HG03066 (cell line): ENCODE measurements at regions not wholly inside any gene's neighbourhood (a gene's known extent, or its start where the extent isn't known, plus 50 kb on each side); places are given as distances from the start of the nearest gene placed in this dataset.

Experiments
- ATAC-seq: cut with Tn5 transposase; IDR thresholded peaks from one replicate; pipeline ENCODE4 v1.9.1; 2021; ENCODE audit warnings: low read depth; ENCODE audit not compliant: unreplicated experiment

- no peak for ATAC-seq
Measured at GRCh38 chr2:64330281-64331113, 123.5 kb upstream of the LGALSL start.

DNA sequence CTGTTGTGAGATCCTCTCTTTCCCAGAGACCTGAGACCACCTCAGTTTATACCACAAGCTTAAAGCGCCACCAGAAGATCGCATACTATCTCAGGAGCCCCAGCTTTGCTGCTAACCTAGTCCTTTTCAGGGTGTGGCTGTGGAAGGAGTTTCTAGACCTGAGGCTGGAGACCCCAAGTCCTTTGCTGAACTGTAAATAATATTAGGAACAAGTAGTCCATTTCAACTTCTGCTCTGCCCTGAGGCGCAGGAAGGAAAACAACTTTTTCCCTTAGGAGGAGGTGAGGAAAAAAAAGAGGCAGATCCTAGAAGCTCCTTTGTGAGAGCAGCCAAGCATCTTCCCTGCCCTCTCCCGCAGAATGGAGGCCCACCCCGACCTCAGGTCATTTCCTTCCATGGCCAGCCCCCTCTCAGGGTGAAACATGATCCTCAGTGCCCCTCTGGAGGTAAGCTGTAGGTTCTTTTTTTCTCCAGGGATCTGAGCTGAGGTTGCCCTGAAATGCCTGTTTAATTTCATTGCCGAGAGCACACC lies 122.8 kb upstream of the LGALSL start:
- ATAC-seq, result no peak

DNA sequence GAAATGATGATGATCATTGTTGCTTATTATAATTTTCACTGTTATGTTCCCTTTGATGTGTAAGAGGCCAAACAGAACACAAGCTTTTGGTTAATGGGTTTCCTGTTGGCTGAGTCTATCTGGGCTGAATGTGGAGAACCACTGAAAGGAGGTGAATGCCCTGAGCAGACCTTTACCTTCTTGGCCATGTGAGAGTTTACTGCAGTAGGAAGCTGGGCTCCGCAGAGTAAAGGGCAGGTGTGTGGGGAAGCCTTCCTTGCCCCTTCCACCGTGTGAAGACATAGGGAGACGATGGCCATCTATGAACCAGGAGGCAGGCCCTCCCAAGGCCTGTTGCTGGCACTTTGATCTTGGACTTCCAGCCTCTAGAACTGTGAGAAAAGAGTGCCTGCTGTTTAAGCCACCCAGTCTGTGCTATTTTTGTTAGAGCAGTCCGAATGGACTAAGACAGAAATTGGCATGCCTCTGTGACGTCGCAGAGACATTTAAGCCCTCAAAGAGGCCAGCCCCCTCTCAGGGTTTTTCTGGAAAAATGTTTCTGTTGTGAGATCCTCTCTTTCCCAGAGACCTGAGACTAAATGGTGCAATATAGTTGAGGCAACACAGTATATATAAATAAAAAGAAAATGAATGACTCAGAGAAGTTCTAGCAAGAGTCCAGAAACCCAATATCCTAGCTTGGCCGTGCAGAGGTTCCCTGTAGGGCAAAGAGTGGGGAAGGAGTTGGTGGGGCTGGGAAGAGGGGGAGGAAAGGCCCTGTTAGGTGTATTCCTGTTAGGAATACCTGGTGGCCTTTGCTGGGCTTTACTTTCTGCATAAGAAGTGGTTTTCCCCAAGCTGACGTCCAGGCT lies 121.9 kb upstream of the LGALSL start:
- ATAC-seq, result no peak

DNA sequence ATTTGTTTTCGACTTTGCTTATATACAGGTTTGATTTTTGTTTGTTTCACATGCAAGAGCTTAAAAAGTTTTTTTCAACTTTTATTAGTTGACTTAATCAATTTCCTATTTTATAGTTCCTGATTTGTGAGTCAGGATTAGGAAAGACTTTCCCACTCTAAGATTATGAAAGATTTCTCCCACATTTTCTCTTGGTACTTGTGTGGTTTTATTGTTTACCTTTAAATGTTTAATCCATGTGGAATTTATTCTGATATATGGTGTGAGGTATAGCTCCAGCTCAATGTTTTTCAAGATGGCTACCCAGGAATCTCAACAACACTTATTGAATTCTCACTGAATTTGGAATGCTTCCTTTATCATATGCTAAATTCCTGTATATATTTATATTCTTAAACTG lies 117.8 kb upstream of the LGALSL start:
- no peak for ATAC-seq

- ATAC-seq, result no peak
Measured at GRCh38 chr2:64337314-64337713, 116.6 kb upstream of the LGALSL start.

DNA sequence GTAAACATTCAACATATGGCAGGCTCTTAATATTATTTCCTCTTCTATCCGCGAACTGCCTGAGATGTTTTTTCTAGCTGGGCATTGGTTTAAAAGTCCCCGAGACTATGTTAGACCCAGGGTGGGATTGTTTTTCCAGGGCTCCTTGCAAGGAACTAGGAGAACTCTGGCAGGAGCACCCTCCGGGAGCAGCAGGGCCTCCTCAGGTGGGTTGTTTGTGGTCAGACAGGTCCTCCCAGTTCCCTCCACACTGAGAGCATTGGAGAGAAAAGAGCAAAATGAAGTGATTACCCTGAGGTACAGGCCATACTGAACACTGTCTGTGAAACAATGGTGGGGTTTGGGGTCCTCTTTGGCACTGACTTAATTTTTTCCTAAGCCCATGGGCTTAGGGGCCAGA lies 115.9 kb upstream of the LGALSL start:
- no peak for ATAC-seq

- no peak for ATAC-seq
Measured at GRCh38 chr2:64338910-64339500, 115.0 kb upstream of the LGALSL start.

- ATAC-seq, result no peak
Measured at GRCh38 chr2:64341461-64341860, 112.5 kb upstream of the LGALSL start.

DNA sequence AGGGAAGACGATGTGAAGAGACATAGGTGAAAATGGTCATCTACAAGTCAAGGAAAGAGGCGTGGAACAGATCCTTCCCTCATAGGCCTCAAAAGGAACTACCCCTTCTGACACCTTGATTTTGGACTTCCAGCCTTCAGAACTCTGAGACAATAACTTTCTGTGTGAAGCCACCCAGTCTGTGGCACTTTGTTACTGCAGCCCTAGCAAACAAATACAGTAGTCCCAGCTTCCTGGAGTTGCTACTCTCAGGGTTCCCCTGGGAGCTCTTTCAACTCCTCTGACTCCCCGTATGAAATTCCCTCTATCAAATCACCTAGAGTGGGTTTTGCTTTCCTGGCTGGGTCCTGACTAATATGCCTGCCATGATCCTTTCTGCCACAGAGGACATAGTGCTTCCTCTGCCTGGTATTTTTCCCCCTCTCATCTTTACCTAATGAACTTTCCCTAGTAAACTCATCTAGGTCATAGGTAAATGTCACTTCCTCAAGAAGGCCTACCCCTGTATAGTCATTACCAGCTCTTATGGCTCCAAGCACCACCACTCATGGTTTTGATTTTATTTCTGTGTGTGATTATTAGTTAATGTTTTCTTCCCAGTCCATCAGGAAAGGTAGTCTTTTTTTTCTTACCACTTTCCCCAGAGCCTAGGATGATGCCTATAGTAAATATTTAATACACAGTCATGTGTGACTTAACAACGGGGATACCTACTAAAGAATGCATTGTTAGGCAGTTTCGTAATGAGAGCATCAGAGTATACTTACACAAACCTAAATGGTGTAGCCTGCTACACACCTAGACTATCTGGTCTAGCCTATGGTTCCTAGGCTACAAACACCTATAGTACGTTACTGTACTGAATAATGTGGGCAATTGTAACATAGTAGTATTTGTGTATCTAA lies 111.5 kb upstream of the LGALSL start:
- no peak for ATAC-seq

- no peak for ATAC-seq
Measured at GRCh38 chr2:64344999-64345576, 108.9 kb upstream of the LGALSL start.

DNA sequence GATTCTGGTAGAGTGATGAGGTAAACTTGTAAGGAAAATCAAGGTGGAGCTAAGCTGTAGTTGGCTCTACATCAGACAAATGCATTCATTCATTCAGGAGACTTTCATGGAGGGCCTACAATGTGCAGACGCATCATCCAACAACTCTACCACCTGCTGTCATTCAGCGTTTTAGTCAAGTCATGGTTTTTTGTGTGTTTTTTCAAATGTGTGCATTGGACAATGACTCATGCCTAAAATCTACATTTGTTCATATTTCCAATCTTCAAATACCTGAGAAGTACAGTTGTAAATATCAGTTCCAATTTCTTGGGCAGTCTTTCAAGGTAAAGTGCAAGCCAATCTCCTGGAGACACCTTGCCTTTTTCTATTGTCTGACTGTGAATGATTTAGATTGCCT lies 108.0 kb upstream of the LGALSL start:
- no peak for ATAC-seq

DNA sequence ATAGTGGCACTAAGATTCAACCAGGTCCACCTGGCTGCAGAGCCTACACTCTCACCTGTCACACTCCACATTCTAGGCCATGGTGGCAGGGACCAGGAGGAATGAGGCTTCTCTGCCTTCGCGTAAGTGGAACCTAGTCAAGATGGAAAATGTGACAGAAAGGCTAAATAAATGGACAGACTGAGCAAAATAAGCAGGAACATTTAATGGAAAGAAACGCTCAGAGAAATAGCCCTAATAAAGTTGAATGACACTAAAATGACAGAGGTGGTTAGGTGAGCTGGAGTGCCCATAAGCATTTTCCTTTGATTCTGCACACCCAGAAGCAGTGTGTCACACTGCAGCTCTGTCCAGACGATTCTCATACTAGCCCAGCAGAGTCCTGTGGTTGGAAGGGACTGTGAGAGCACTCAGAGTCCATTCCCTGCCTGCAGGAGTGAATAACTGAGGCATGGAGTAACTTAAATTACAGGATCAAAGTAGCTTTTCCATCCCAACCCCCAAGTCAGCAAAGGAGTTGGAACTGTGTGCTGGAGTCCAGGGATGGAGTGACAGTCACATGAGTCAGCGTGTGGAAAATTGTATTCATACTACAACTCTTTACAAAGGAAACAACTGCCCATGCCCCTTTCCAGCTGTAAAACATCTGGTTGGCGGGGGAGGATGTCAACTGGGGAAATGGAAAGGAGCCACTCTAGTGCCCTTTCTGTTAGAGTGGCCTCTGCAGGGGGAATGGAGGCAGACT lies 105.4 kb upstream of the LGALSL start:
- ATAC-seq, result no peak

GRCh38 chr2:64349131-64349530 lies 104.8 kb upstream of the LGALSL start:
- no peak for ATAC-seq

GRCh38 chr2:64350996-64351395 lies 103.0 kb upstream of the LGALSL start:
- no peak for ATAC-seq

- ATAC-seq, result no peak
Measured at GRCh38 chr2:64352292-64352691, 101.7 kb upstream of the LGALSL start.

DNA sequence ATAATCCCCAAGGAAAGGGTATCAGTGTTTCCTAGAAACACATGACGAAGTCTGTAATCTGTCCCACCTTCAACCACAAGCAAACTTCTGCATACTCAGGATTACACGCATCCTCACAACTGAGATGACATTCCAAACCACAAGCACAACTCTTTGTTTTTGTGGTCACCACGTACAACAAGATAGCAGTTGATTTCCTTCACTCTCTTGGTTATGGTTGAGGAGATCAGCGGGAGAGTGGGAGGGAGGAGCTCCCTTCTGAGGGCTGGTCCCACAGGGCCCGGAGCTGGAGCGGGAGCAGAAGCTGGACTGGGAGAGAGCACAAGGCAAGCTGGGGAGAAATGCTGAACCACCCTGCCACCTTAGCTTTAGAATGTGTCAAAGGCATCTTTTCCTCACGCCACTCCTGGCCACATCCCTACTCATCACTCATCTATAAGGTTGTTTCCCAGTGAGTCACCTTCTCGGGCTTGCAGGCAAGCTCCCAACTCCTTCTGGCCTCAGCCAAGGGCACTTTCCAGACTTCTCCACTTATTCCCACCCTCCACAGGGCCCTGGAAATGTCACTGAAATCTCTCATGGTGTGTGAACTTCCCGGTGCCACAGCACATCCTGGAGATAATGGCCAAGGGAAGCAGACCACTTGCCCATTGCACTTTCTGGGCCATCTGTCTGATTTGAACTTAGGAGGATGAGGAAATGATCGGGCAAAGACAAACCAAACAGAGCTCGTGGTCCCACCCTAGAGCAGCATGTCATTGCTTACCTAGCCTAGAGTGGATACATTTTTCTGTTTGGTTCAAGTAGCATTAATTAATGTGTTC lies 98.9 kb upstream of the LGALSL start:
- ATAC-seq, result no peak

DNA sequence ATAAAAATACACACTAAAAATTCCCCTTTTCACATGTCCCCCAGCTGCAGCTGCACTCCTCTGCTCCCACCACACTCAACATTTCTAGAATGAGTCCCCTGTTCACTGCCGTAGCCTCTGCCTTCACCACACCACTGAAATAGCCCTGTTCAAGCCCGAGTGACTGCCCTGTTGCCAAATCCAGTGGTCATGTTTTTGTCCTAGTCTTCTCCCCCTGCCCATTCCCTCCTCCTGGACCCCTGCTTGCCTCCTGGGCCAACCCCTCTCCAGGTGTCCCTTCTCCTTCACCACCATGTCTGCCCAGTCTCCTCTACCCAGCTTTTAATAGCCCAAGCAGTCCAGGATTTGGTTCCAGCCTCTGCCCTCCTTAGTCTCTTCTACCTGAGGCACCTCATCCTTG lies 97.1 kb upstream of the LGALSL start:
- ATAC-seq, result no peak

DNA sequence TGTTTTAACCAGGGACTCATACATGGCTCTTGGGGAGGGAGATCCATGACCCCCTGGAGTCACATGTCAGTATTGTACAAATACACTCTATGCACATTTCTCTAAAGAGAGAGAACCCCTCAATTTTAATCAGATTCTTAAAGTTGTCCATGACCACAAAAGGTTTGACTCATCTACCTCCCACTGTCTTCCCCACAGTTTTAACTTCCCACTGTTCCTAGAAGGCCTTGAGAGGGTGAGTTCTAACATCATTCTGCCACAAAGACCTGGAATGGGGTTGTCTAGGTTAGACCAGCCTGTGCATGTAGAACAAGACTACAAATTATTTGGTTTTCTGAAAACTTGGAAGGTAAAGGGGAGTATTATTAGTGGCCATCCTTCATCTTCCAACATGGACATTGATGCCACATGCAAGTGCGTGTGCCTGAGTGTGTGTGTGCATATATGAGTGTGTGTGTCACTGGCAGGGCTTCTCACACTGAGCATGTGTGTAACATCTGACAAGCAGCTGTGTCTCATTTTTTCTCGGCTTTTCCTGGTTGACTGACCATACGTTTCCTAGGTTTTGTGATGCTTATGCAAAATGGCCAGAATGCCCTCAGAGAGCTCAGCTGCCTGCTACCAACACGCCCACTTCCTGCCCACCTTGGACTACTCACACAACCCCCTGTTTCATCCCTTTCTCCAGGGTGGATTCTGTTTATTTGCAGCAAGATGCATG lies 94.6 kb upstream of the LGALSL start:
- ATAC-seq, result peak; percentile 28
